ENCODE measurements at regions not wholly inside any gene's neighbourhood (a gene's known extent, or its start where the extent isn't known, plus 50 kb on each side); places are given as distances from the start of the nearest gene placed in this dataset.

DNA sequence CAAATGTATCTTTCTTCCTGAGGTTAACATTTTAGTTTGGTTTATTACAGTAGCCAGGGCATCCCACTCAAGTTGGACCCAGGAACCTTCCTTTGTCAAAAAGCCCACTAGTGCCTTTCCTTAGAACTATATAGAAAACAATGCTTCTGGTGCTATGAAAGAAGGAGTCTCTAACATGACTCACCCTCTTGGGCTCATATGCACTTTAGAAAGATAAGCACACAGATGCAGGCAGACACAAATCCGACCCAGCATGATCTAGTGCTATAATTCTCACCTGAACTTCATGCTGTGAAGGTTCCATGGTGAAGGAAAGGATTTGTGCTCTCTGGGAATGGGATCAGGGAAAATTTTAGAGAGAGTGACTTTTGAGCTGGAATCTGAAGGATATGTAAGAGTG, 289.4 kb downstream of the ANKRD50 start:
- Histone ChIP-seq H3K9me3 (ENCODE audit: low read length) (no peaks in the 10 kb centered on the region), H2AFZ (ENCODE audit: low read depth, low read length) (no peak overlapping the region), H3K9me2 (ENCODE audit: insufficient read depth, low read length) (no peaks in the 10 kb centered on the region), H4K20me1 (ENCODE audit: insufficient read depth) (no peaks in the 10 kb centered on the region), H3K36me3 (ENCODE audit: insufficient read depth, low read length) (no peaks in the 10 kb centered on the region), H3K4me2 (ENCODE audit: low read length) (no peak overlapping the region), H3K9ac (ENCODE audit: low read length) (no peak overlapping the region), H3K79me2 (replicated peaks; ENCODE audit: insufficient read depth, low read length) (no peaks in the 10 kb centered on the region), H3K4me3 (ENCODE audit: low read length) (no peak overlapping the region), H3K27me3 (ENCODE audit: insufficient read depth, low read depth, low read length) (no peaks in the 10 kb centered on the region), H3F3A (ENCODE audit: insufficient read depth, low read length, poor library complexity, severe bottlenecking) (no peaks in the 10 kb centered on the region), H3K27ac (ENCODE audit: low read length) (no peak overlapping the region)
- TF ChIP-seq TAF1 (IDR thresholded peaks at IDR 0.05; ENCODE audit: low read depth) (no peak), EP300 (conservative IDR thresholded peaks at IDR 0.05; ENCODE audit: poor library complexity, severe bottlenecking) (no peak), SMC3 (conservative IDR thresholded peaks at IDR 0.05; ENCODE audit: poor library complexity) (no peak), MXI1 (conservative IDR thresholded peaks at IDR 0.05; ENCODE audit: poor library complexity, severe bottlenecking) (no peak), POLR2AphosphoS5 (IDR thresholded peaks at IDR 0.05) (no peak), CTCF (IDR thresholded peaks at IDR 0.05; ENCODE audit: poor library complexity, severe bottlenecking) (no peak), REST (IDR thresholded peaks at IDR 0.05; ENCODE audit: borderline replicate concordance) (no peak), EZH2 (IDR thresholded peaks at IDR 0.05; ENCODE audit: borderline replicate concordance, insufficient read depth, low read length, poor library complexity, severe bottlenecking) (no peak), RAD21 (conservative IDR thresholded peaks at IDR 0.05) (no peak)

DNA sequence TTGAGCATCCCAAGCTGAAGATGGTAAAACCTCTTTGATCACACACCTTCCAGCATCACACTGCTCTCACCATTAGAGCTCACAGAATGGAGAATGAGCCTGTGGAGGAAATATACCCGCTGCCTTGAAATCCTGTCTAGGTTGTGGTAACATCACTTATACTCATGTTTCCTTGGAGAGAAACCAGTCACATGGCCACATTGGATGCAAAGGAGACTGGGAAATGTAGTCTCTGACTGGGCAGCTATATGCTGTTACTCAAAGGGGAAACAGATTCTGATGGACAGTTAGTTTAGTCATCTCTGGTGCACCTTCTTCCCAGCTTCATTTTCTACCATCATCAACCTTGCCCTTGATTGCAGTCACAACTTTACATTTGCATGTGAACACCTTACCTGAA, 286.3 kb downstream of the ANKRD50 start:
- Histone ChIP-seq H3K4me2 (ENCODE audit: low read length) (no peak overlapping the region), H3K9ac (ENCODE audit: low read length) (no peak overlapping the region), H3K27me3 (ENCODE audit: insufficient read depth, low read depth, low read length) (no peaks in the 10 kb centered on the region), H3K27ac (ENCODE audit: low read length) (no peak overlapping the region), H3K4me3 (ENCODE audit: low read length) (no peak overlapping the region), H3F3A (ENCODE audit: insufficient read depth, low read length, poor library complexity, severe bottlenecking) (no peaks in the 10 kb centered on the region), H3K79me2 (replicated peaks; ENCODE audit: insufficient read depth, low read length) (no peaks in the 10 kb centered on the region), H3K9me3 (ENCODE audit: low read length) (no peaks in the 10 kb centered on the region), H3K36me3 (ENCODE audit: insufficient read depth, low read length) (no peaks in the 10 kb centered on the region), H4K20me1 (ENCODE audit: insufficient read depth) (no peaks in the 10 kb centered on the region), H2AFZ (ENCODE audit: low read depth, low read length) (no peak overlapping the region), H3K9me2 (ENCODE audit: insufficient read depth, low read length) (no peaks in the 10 kb centered on the region)
- TF ChIP-seq POLR2AphosphoS5 (IDR thresholded peaks at IDR 0.05) (no peak), SMC3 (conservative IDR thresholded peaks at IDR 0.05; ENCODE audit: poor library complexity) (no peak), CTCF (IDR thresholded peaks at IDR 0.05; ENCODE audit: poor library complexity, severe bottlenecking) (no peak), MXI1 (conservative IDR thresholded peaks at IDR 0.05; ENCODE audit: poor library complexity, severe bottlenecking) (no peak), EP300 (conservative IDR thresholded peaks at IDR 0.05; ENCODE audit: poor library complexity, severe bottlenecking) (no peak), EZH2 (IDR thresholded peaks at IDR 0.05; ENCODE audit: borderline replicate concordance, insufficient read depth, low read length, poor library complexity, severe bottlenecking) (no peak), TAF1 (IDR thresholded peaks at IDR 0.05; ENCODE audit: low read depth) (no peak), REST (IDR thresholded peaks at IDR 0.05; ENCODE audit: borderline replicate concordance) (no peak), RAD21 (conservative IDR thresholded peaks at IDR 0.05) (no peak)

Data from neural cell (in vitro differentiated cells).